Panc1 (cell line): ENCODE measurements at regions not wholly inside any gene's neighbourhood (a gene's known extent, or its start where the extent isn't known, plus 50 kb on each side); places are given as distances from the start of the nearest gene placed in this dataset.
A peak's percentile ranks its signal among the peaks of the same experiment; 100 is the strongest.

Experiments
- ATAC-seq: fragments of 200-7000 bp; cut with Tn5 transposase; 2 replicates; pipeline ENCODE4 v1.9.1; 2020; ENCODE audit warnings: mild to moderate bottlenecking, moderate library complexity
- BruUV-seq: library from RNA; stranded (reverse); fragments of 400-500 nt; replicated peaks from 2 replicates; lab custom pipeline; 2021; lab: Mats Ljungman, UMichigan
- CTCF ChIA-PET: fragments of 300-600 bp; sonication (Branson Sonifier 250); formaldehyde crosslinking; loops from one replicate; lab custom pipeline; 2022; ENCODE audit warnings: antibody characterized with exemption; lab: Charles Lee
- POLR2A ChIA-PET: fragments of 300-600 bp; sonication (Branson Sonifier 250); formaldehyde crosslinking; loops from one replicate; lab custom pipeline; 2022; ENCODE audit warnings: antibody characterized with exemption; lab: Charles Lee
- DNase-seq: peaks from one replicate; pipeline ENCODE4 v3.0.0-alpha.2; 2010; ENCODE audit warnings: low read depth, low spot score
- H3K27ac ChIP-seq: 2 replicates; pipeline ENCODE4 v1.5.1; 2011; ENCODE audit warnings: mild to moderate bottlenecking, low read length, inconsistent platforms
- H3K27me3 ChIP-seq: fragments of 200-500 bp; sonication (Bioruptor generic); 2 replicates; pipeline ENCODE4 v1.6.0; 2014; ENCODE audit warnings: low read length, inconsistent platforms; ENCODE audit not compliant: control insufficient read depth, insufficient read depth
- H3K36me3 ChIP-seq: fragments of 200-500 bp; sonication (Bioruptor generic); 2 replicates; pipeline ENCODE4 v1.5.1; 2014; ENCODE audit warnings: inconsistent platforms, mild to moderate bottlenecking, low read length, moderate library complexity; ENCODE audit not compliant: control insufficient read depth, insufficient read depth
- H3K4me1 ChIP-seq: 2 replicates; pipeline ENCODE4 v1.5.1; 2011; ENCODE audit warnings: inconsistent platforms, mild to moderate bottlenecking, low read length, moderate library complexity; ENCODE audit not compliant: control insufficient read depth, insufficient read depth
- H3K4me3 ChIP-seq, 2 experiments: 2 replicates each; pipeline ENCODE4 v1.5.1; 2011 to 2012; ENCODE audit warnings: low read depth in 2 of 2, low read length in 2 of 2, mild to moderate bottlenecking in 2 of 2, inconsistent platforms in 1 of 2, moderate library complexity in 1 of 2
- H3K9me3 ChIP-seq: fragments of 200-500 bp; sonication (Bioruptor generic); 2 replicates; pipeline ENCODE4 v1.5.1; 2014; ENCODE audit warnings: low read depth, mild to moderate bottlenecking, inconsistent platforms, low read length, moderate library complexity; ENCODE audit not compliant: control insufficient read depth, insufficient read depth
- CTCF ChIP-seq: fragments of 450-650 bp; IDR thresholded peaks from 2 replicates; pipeline ENCODE4 v1.5.1; 2017; ENCODE audit warnings: mild to moderate bottlenecking
- SIN3A ChIP-seq: IDR thresholded peaks from 2 replicates; pipeline ENCODE4 v1.6.1; 2012; ENCODE audit warnings: low read depth, mild to moderate bottlenecking, low read length, moderate library complexity, borderline replicate concordance; ENCODE audit not compliant: insufficient read depth
- in situ Hi-C: cut with HindIII; loops from 2 replicates; pipeline ENCODE4 v1.10.0; 2016; ENCODE audit warnings: low sequenced_read_pairs, low pct_unique_long_range_greater_than_20kb
- intact Hi-C: fragments of 100-400 bp; cut with micrococcal nuclease; formaldehyde crosslinking; loops from one replicate; pipeline ENCODE4 v1.10.0; 2022; ENCODE audit not compliant: unreplicated experiment

- Histone ChIP-seq H3K36me3 (no peaks in the 10 kb centered on the region), H3K27me3 (no peaks in the 10 kb centered on the region), H3K27ac (no peak overlapping the region), H3K4me1 (no peaks in the 10 kb centered on the region; the same call in 1 of the 2 replicates), H3K4me3 (no peak overlapping the region), H3K9me3 (no peaks in the 10 kb centered on the region)
- in situ Hi-C loops: no loop called here
- no TSS peak for BruUV-seq
- no peak for TF ChIP-seq SIN3A
- TF ChIP-seq CTCF: peak; percentile 89
- ChIA-PET CTCF (interaction anchor here (0.5 to 1.5 kb wide), 5 partner anchors 13 to 272 kb away, joined by 3 to 9 read pairs (median 4); no protein-coding TSS in a partner anchor), POLR2A (no interaction called here)
- intact Hi-C loops: no loop called here
- ATAC-seq (0 out of 2 replicates have a peak, but pooled peaks have one; percentile 42), DNase-seq (no peak)
Observed at GRCh38 chr6:10465629-10466499, 51.0 kb upstream of the TFAP2A start.
